Kidney (tissue), 13 donors: ENCODE measurements at regions not wholly inside any gene's neighbourhood (a gene's known extent, or its start where the extent isn't known, plus 50 kb on each side); places are given as distances from the start of the nearest gene placed in this dataset.

Source experiments
- DNase-seq, 5 donors: peaks; one replicate each; pipeline ENCODE4 v3.0.0-alpha.2; 2013 to 2020
- FAIRE-seq: peaks from 2 replicates; lab custom pipeline; 2012; peaks lifted over from hg19 to GRCh38; lab: Jason Lieb, UNC
- H3K27ac ChIP-seq, 2 donors: one replicate each; pipeline ENCODE4 v1.7.0; 2013; ENCODE audit warnings: low read depth in 2 of 2, low read length in 2 of 2, inconsistent platforms in 1 of 2
- H3K27me3 ChIP-seq: one replicate; pipeline ENCODE4 v1.7.1; 2013; ENCODE audit warnings: low read length, inconsistent platforms; ENCODE audit not compliant: control insufficient read depth, insufficient read depth
- H3K36me3 ChIP-seq, 3 donors: one replicate each; pipeline versions ENCODE4 v1.7.0 to v1.7.1; 2013; ENCODE audit warnings: low read length in 3 of 3, control low read depth in 1 of 3, inconsistent platforms in 1 of 3; ENCODE audit not compliant: insufficient read depth in 3 of 3, control insufficient read depth in 2 of 3
- H3K4me1 ChIP-seq, 3 donors: one replicate each; pipeline versions ENCODE4 v1.7.0 to v1.7.1; 2013; ENCODE audit warnings: low read length in 3 of 3, inconsistent platforms in 1 of 3, low read depth in 1 of 3; ENCODE audit not compliant: control insufficient read depth in 2 of 3, insufficient read depth in 2 of 3
- H3K4me3 ChIP-seq, 3 donors: one replicate each; pipeline versions ENCODE4 v1.7.0 to v1.8.1; 2013; ENCODE audit warnings: low read length in 3 of 3, control low read depth in 1 of 3, inconsistent platforms in 1 of 3
- H3K9ac ChIP-seq, 3 donors: one replicate each; pipeline versions ENCODE4 v1.7.0 to v1.7.1; 2013; ENCODE audit warnings: low read length in 3 of 3, control low read depth in 1 of 3, inconsistent platforms in 1 of 3
- H3K9me3 ChIP-seq, 3 donors: one replicate each; pipeline versions ENCODE4 v1.7.0 to v1.7.1; 2013; ENCODE audit warnings: low read length in 3 of 3, control low read depth in 1 of 3, inconsistent platforms in 1 of 3; ENCODE audit not compliant: control insufficient read depth in 2 of 3, insufficient read depth in 1 of 3
- CTCF ChIP-seq: IDR thresholded peaks from 3 replicates; pipeline ENCODE4 v1.5.1; 2012; ENCODE audit warnings: mild to moderate bottlenecking, moderate library complexity, borderline replicate concordance; ENCODE audit not compliant: insufficient read depth; ENCODE audit errors: extremely low read depth
- intact Hi-C: fragments of 100-400 bp; cut with DNase I; formaldehyde crosslinking; loops from one replicate; pipeline ENCODE4 v1.11.1; 2022
- donor health status: control.
- donor health status: control.
- donor health status: control.
- donor health status: control.
- donor health status: control.
- donor health status: DM: yes; HTN: yes; CAD: no.
- donor health status: Normal renal cell carcinoma (clear cell type).

GRCh38 chr7:20870977-20871376, 84.3 kb upstream of the SP8 start:
- H3K9me3 ChIP-seq, result peaks cover 0 to 4% (median 0%) of the 10 kb centered on the region in 3 donors
- no peak overlapping the region for H3K27ac ChIP-seq
- DNase-seq, result no peak
- H3K9ac ChIP-seq, result no peak overlapping the region
- no peaks in the 10 kb centered on the region for H3K36me3 ChIP-seq
- intact Hi-C loops, result no loop called here
- FAIRE-seq, result no peak
- no peak overlapping the region for H3K4me3 ChIP-seq
- no peaks in the 10 kb centered on the region for H3K27me3 ChIP-seq
- no peak for TF ChIP-seq CTCF
- H3K4me1 ChIP-seq, result no peaks in the 10 kb centered on the region

- Histone ChIP-seq H3K4me3 (no peak overlapping the region), H3K27me3 (no peaks in the 10 kb centered on the region), H3K4me1 (no peaks in the 10 kb centered on the region), H3K27ac (no peak overlapping the region), H3K36me3 (no peaks in the 10 kb centered on the region), H3K9ac (no peak overlapping the region), H3K9me3 (peaks cover 0 to 5% (median 0%) of the 10 kb centered on the region in 3 donors)
- DNase-seq, result peak in 2 of 5 donors; percentile 20 to 53
- intact Hi-C loops, result no loop called here
- TF ChIP-seq CTCF, result no peak
- FAIRE-seq, result no peak
These were observed 106.1 kb upstream of the SP8 start for GRCh38 chr7:20892776-20893175.

GRCh38 chr7:20894806-20895205, 108.1 kb upstream of the SP8 start:
- Histone ChIP-seq H3K27me3 (no peaks in the 10 kb centered on the region), H3K36me3 (no peaks in the 10 kb centered on the region), H3K27ac (no peak overlapping the region), H3K9ac (no peak overlapping the region), H3K4me1 (no peaks in the 10 kb centered on the region), H3K4me3 (no peak overlapping the region), H3K9me3 (no peaks in the 10 kb centered on the region)
- no peak for TF ChIP-seq CTCF
- no peak for DNase-seq
- intact Hi-C loops, result no loop called here
- FAIRE-seq, result no peak

- no peak overlapping the region for H3K9ac ChIP-seq
- H3K4me3 ChIP-seq, result no peak overlapping the region
- TF ChIP-seq CTCF, result no peak
- no peak overlapping the region for H3K27ac ChIP-seq
- no peak for FAIRE-seq
- DNase-seq, result no peak
- intact Hi-C loops, result no loop called here
- no peaks in the 10 kb centered on the region for H3K4me1 ChIP-seq
- no peaks in the 10 kb centered on the region for H3K27me3 ChIP-seq
- H3K36me3 ChIP-seq, result no peaks in the 10 kb centered on the region
- H3K9me3 ChIP-seq, result no peaks in the 10 kb centered on the region
These were observed 108.9 kb upstream of the SP8 start for GRCh38 chr7:20895563-20895962.
